DMS53 (cell line): ENCODE measurements at regions not wholly inside any gene's neighbourhood (a gene's known extent, or its start where the extent isn't known, plus 50 kb on each side); places are given as distances from the start of the nearest gene placed in this dataset.
A peak's percentile ranks its signal among the peaks of the same experiment; 100 is the strongest.

Source experiments
- DNase-seq: peaks from one replicate; lab custom pipeline; 2025; lab: John Stamatoyannopoulos, UW

DNA sequence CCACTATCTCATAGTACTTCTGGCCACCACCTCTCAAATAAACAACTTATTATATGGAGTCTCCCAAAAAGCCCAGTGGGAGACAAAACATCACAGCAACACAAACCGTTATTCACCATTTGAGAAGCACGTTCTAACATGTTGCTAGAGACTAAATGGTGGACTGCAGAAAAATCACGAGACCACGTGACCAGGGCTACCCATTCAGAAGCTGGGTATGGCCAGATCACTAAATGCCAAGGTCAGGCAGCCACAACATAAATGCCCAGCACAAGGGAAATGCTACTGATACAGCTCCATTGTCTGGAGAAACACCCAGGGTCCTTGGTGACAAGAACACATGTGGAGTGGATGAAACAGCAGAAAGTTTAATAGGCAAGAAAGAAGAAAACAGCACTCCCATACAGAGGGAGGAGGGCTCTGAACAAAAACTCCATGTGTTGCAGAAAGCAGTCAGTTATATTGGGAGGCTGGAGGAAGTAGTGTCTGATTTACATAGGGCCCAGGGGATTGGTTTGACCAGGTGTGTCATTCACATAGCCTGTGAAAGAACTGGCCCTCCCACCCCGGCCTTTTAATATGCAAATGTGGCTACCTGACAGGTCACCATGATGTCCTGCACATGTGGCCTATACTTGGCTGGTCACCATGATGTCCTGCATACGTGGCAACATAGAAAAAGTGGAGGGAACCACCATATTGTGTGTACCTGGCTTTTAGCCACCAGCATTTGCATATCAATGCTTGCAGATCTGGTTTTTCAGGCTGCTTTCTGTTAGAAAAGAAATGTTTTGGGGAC lies 97.2 kb downstream of the TRIM36 start:
- peak; percentile 40 for DNase-seq

DNA sequence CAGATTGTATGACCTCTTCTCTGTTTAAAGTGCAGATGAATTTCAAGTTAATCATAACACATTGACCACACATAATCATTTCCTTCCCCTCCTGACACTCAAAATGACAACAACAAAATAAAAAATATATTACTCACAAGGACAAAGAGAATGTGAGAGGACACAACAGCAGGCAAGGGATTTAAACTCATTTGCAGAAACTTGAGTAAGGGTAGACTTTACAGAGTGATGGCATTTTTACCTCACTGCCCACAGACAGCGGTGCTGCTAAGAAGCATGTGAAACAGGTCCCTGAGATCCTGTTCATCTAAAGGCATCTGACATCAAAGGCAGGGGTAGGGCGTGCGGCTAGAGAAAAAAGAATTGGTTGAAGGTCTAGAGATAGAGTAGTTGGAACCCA lies 99.0 kb downstream of the TRIM36 start:
- DNase-seq, result no peak

DNA sequence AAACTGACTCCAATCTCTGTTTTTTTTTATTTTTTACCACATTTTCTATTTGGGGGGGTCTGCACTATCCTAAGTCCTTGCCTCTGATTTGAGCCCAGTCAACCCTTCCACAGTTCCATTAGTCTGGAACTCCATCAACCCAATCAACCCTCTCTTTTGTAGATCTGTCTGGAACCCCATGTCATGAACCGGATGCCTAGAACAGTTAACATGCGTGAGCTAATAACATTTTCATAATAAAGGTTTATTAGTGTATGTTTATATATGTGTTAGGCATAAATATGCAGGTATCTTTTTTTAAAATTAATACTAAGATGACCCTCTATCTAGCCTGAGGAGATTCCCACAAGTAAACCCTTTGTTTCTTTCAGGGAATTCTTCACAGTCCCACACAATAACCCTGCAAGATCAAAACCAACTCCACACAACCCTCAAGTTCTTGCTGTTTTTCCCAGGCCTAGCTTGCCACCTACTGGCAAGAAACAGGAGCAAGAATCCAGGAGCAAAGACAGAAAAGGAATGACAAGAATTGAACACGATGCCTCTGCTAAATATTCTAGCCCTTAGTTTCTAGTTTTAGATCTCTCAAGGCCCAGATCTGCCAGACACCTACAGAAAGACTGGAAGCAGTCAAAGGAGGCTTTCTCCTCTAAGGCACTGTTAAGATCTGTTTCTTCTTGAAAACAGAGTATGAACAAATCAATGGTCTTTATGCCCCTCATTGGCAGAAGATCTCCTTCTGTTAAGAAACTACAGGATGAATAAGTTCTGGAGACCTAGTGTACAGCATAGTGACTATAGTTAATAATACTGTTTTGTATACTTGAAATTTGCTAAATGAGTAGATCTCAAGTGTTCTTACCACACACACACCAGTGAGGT lies 100.4 kb downstream of the TRIM36 start:
- peak; percentile 89 for DNase-seq

DNA sequence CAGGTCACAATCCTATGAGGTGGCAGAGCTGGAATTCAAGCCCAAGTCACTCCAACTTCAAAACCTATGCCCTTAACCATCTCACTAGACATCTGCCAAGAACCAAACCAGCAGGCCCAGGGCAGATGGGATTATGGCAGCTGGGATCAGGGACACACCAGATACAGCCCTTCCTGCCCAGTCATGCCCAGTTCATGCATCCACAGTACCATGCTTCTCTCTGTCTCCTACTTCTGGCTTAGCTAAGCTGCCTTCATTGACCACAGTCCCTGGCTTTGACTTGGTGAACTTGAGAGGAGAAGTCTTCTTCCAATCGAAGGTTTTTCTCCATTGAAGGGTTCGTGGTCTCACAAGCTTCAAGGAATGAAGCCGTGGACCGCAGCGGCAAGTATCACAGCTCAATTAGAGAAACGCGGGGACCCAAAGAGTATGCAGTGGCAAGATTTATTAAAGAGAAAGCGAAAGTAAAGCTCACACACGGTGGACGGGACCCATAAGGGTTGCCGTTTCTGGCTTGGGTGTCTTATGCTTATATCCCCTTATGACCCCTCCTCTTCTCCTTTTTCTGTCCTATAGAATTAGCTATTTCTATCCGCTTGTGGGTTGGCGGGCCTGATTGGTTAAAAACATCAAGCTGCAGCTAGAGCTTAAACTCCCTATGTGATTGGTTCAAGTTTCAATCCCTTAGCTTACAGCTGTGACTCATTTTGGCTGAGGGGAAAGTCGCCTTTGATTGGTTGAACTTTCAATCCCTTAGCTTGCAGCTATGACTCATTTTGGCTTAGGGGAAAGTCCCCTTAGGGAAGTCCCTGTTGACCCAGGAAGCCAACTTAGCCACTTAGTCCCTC lies 101.2 kb downstream of the TRIM36 start:
- peak; percentile 97 for DNase-seq

- DNase-seq, result no peak
Measured at GRCh38 chr5:115064380-115064779, 105.3 kb downstream of the TRIM36 start.

- DNase-seq, result no peak
Measured at GRCh38 chr5:115054387-115054951, 115.2 kb downstream of the TRIM36 start.

DNA sequence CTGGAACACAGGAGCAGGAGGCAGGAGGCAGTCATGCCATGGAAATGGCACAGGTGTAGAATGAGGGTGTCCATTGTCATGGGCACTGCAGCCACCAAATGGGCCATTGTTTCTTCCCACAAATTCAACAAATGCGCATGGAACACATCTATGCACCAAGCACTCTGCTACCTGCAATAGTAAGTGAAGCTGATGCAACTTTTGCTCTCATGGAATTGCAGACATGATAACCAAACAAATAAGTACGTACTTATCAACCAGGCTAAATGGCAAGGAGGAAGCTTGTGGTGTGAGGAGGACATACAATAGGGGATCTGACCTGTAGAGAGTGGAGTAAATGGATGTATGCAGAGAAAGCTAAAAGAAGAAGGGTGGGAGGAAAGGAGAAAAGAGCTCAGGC lies 116.8 kb downstream of the TRIM36 start:
- no peak for DNase-seq

GRCh38 chr5:115050866-115051265 lies 118.8 kb downstream of the TRIM36 start:
- no peak for DNase-seq

GRCh38 chr5:115033861-115034260 lies 135.8 kb downstream of the TRIM36 start:
- DNase-seq, result peak; percentile 63

DNA sequence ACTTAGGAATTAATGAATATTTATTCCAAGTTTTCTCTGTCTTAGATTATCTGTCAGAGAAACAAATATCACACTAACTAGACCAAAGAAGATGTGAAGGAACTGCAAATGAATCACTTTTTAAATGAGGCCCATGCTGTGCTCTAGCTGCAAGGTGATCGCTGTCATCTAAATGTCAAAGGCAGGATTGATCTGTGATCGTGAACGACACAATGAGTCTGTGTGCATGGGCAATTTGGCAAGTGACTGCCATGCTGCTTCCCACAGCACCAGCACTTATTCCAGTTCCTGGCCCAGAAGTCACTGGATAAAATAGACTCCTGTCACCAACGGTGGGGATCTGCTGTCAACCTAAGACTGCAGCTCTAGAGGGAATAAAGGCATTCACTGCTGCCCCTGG lies 141.2 kb downstream of the TRIM36 start:
- no peak for DNase-seq

DNA sequence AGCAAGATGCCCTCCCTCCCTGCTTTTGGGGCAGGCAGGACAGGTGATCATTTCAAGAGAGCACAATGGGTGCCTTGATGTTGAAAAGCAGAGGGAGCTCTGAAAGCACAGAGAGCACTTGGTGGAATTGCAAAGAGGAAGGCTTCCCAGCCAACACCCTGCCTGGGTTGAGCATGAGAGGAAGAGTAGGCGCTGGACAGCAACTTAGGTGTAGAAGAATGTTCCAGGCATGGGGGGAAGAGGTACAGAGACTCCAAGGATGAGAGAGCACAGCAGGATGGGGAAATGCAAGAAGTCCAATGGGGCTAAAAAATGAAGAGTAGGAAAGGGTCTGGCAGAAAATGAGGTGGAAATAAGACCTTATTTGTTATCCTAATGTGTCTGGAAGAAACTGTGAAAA lies 144.8 kb downstream of the TRIM36 start:
- DNase-seq, result no peak

- no peak for DNase-seq
Measured at GRCh38 chr5:115022303-115022702, 147.4 kb downstream of the TRIM36 start.

- DNase-seq, result no peak
Measured at GRCh38 chr5:115016646-115017045, 153.1 kb downstream of the TRIM36 start.

- no peak for DNase-seq
Measured at GRCh38 chr5:114999176-114999575, 170.5 kb downstream of the TRIM36 start.

DNA sequence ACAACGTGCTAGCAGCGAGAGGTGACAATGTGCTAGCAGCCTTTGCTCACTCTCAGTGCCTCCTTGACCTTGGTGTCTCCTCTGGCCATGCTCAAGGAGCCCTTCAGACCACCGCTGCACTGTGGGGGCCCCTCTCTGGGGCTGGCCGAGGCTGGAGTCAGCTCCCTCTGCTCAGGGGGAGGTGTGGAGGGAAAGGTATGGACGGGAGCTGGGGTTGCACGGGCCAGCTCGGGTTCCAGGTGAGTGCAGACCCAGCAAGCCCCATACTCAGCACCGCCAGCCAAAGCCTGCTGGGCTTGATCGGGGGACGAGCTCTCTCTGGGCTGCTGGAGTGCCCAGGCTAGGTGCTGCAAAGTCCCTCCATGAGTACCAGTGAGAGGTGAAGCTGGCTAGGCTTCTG lies 180.2 kb downstream of the TRIM36 start:
- DNase-seq, result no peak

DNA sequence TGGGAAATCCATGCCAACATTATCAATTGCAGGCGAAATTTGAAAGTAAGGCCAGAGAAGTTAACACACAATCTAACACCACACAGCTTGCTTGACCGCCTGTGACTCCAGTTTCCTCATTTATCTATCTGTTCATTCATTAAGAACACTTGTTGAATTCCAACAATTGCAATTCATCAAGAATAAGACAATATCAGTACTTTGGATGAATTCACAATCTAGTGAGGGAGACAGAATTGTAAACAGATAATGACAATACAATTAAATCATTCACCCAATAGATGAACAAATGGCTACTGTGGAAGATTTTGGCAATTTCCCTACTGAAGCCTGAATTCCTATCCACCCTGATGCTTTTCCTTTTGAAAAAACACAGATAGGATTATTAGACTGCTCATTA lies 181.6 kb downstream of the TRIM36 start:
- DNase-seq, result no peak

DNA sequence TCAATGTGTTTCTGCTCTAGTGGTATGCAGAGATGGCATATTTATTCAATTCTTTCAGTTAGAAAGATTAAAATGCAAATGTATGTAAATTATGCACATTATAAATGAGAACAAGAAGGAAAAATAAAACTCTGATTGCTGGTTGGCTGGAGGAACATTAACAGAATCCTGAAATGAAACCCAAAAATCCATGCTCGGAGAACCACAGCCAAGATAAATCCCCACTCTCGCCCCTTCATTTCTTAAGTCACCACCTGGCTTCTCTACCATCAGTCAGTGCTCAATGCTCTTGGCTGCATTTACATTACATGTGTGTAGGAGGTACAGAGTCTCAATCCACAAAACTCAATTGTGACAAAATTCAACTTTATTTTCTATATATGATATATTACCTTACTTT lies 184.9 kb downstream of the TRIM36 start:
- DNase-seq, result no peak

DNA sequence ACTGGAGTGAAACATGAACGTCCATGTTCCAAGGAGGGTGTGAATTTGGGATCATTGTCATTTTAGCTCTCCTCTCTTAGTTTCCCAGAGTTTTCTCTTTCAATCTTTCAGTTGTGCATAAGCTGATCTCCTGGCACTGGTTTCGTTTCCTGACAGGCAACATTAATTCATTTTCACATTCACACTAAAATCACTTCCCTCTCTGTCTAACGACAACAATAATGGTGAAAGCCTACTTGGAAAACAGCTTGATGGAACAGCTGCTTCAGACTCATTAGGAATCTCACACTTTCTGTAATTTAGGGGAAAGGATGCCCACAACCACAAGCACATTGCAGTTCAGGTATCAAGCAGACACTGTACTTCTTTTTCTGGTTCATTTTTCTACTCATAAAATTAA lies 188.6 kb downstream of the TRIM36 start:
- DNase-seq, result no peak

GRCh38 chr5:114977979-114978573 lies 191.6 kb downstream of the TRIM36 start:
- DNase-seq, result no peak

GRCh38 chr5:114969482-114969881 lies 200.2 kb downstream of the TRIM36 start:
- no peak for DNase-seq

DNA sequence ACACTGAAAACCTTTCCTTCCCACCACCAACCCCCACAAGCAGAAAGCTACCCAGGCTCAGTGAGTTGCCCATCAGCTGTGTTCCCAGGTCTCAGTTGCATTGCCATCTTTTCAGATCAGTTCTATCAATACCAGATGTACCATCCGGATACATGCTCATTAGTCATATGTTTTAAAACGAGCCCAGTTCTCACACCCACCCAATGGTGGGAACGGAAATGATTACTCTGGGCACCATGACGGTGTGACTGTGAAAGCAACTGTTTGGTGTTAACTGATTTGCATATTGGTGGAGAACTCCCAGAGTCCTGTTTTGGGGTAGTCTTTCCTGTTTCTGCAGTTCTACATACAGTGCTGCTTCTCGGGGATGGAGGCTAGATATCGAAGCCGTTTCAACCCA lies 212.3 kb downstream of the TRIM36 start:
- no peak for DNase-seq

GRCh38 chr5:114953565-114953964 lies 216.1 kb downstream of the TRIM36 start:
- no peak for DNase-seq
